HepG2 (cell line): ENCODE measurements at regions not wholly inside any gene's neighbourhood (a gene's known extent, or its start where the extent isn't known, plus 50 kb on each side); places are given as distances from the start of the nearest gene placed in this dataset.

Experiments
- ATAC-seq: fragments of 200-7000 bp; cut with Tn5 transposase; 3 replicates; pipeline ENCODE4 v1.9.1; 2020; ENCODE audit warnings: mild to moderate bottlenecking, moderate library complexity
- BruUV-seq: library from RNA; stranded (reverse); fragments of 400-500 nt; replicated peaks from 2 replicates; lab custom pipeline; 2021; lab: Mats Ljungman, UMichigan
- CTCF ChIA-PET: fragments of 300-600 bp; formaldehyde crosslinking; extraction: SDS; loops from one replicate; lab custom pipeline; 2021; ENCODE audit warnings: low total read pairs, inconsistent platforms, low intra/inter-chr PET ratio; lab: Yijun Ruan, JAX
- POLR2A ChIA-PET: fragments of 350-600 bp; sonication (Branson Sonifier 250); formaldehyde crosslinking; loops from one replicate; lab custom pipeline; 2020; ENCODE audit warnings: antibody characterized with exemption, inconsistent platforms; lab: Yijun Ruan, JAX
- DNase-seq: peaks from one replicate; pipeline ENCODE4 v3.0.0-alpha.2; 2015; ENCODE audit warnings: low spot score
- FAIRE-seq: peaks from 3 replicates; lab custom pipeline; 2011; peaks lifted over from hg19 to GRCh38; lab: Jason Lieb, UNC
- H2AFZ ChIP-seq: one replicate; pipeline ENCODE4 v1.6.1; 2011; ENCODE audit warnings: low read length, inconsistent platforms
- H3K27ac ChIP-seq: fragments of 300-600 bp; 3 replicates; pipeline ENCODE4 v1.8.0; 2011; ENCODE audit warnings: mixed run types, mild to moderate bottlenecking, mixed read lengths, low read length, inconsistent platforms; ENCODE audit not compliant: insufficient read depth; ENCODE audit errors: extremely low read length
- H3K27me3 ChIP-seq, 2 experiments: fragments of 200-600 bp in 1 of 2; 2 replicates in 1 of 2; 3 replicates in 1 of 2; pipeline versions ENCODE4 v1.6.0 to v1.8.0; 2011; ENCODE audit warnings: low read length in 2 of 2, mild to moderate bottlenecking in 2 of 2, moderate library complexity in 2 of 2, inconsistent platforms in 1 of 2; ENCODE audit not compliant: insufficient read depth in 2 of 2, control insufficient read depth in 1 of 2
- H3K36me3 ChIP-seq, 2 experiments: fragments of 200-600 bp in 1 of 2; replicated peaks in 1 of 2; 2 replicates in 1 of 2; 3 replicates in 1 of 2; pipeline versions ENCODE4 v1.5.1 to v1.8.0; 2011; ENCODE audit warnings: low read length in 2 of 2, inconsistent platforms in 1 of 2; ENCODE audit not compliant: insufficient read depth in 2 of 2, control insufficient read depth in 1 of 2
- H3K4me1 ChIP-seq: 2 replicates; pipeline ENCODE4 v1.5.1; 2012; ENCODE audit warnings: low read length, inconsistent platforms; ENCODE audit not compliant: insufficient read depth
- H3K4me2 ChIP-seq: 2 replicates; pipeline ENCODE4 v1.6.0; 2011; ENCODE audit warnings: low read depth, low read length, inconsistent platforms
- H3K4me3 ChIP-seq, 3 experiments: fragments of 200-600 bp in 1 of 3; sonication (generic), shearing (Covaris generic) in 1 of 3; replicated peaks in 1 of 3; 2 replicates each; pipeline ENCODE4 v1.5.1; 2011 to 2016; ENCODE audit warnings: low read length in 3 of 3, inconsistent platforms in 2 of 3, low read depth in 2 of 3, mild to moderate bottlenecking in 2 of 3, control low read depth in 1 of 3, mixed read lengths in 1 of 3; ENCODE audit not compliant: insufficient read depth in 1 of 3
- H3K79me2 ChIP-seq: one replicate; pipeline ENCODE4 v1.6.1; 2011; ENCODE audit warnings: low read length, inconsistent platforms; ENCODE audit not compliant: insufficient read depth
- H3K9ac ChIP-seq: 2 replicates; pipeline ENCODE4 v1.6.0; 2011; ENCODE audit warnings: mild to moderate bottlenecking, low read depth, low read length, inconsistent platforms; ENCODE audit not compliant: insufficient read depth
- H3K9me3 ChIP-seq: 2 replicates; pipeline ENCODE4 v1.5.1; 2012; ENCODE audit warnings: mild to moderate bottlenecking, low read length
- H4K20me1 ChIP-seq: 2 replicates; pipeline ENCODE4 v1.6.0; 2011; ENCODE audit warnings: inconsistent platforms, mild to moderate bottlenecking, low read length, moderate library complexity; ENCODE audit not compliant: insufficient read depth
- ADNP ChIP-seq: sonication (generic); formaldehyde crosslinking; IDR thresholded peaks from 2 replicates; pipeline ENCODE4 v1.4.0; 2020; ENCODE audit warnings: missing genetic modification reagents
- FOXA3 ChIP-seq: IDR thresholded peaks from 2 replicates; pipeline ENCODE4 v1.6.1; 2016; ENCODE audit warnings: missing genetic modification reagents, missing compliant biosample characterization
- FOXP1 ChIP-seq, 2 experiments: fragments of 450-650 bp in 1 of 2; IDR thresholded peaks; 2 replicates each; pipeline ENCODE4 v1.6.1; 2017 to 2018; ENCODE audit warnings: antibody characterized with exemption in 1 of 2
- HINFP ChIP-seq: sonication (generic); formaldehyde crosslinking; IDR thresholded peaks from 2 replicates; pipeline ENCODE4 v1.4.0; 2020; ENCODE audit warnings: low read depth, mild to moderate bottlenecking, missing genetic modification reagents
- IRF1 ChIP-seq: sonication (generic); formaldehyde crosslinking; IDR thresholded peaks from 2 replicates; pipeline ENCODE4 v1.4.0; 2020; ENCODE audit warnings: low read depth, mild to moderate bottlenecking, missing genetic modification reagents
- MBNL3 ChIP-seq: fragments of 250-450 bp; sonication (Bioruptor Pico); conservative IDR thresholded peaks from 2 replicates; pipeline ENCODE4 v1.8.0; 2022; ENCODE audit warnings: mild to moderate bottlenecking, inconsistent platforms
- PHF5A ChIP-seq: IDR thresholded peaks from one replicate; pipeline ENCODE4 v1.6.1; 2018; ENCODE audit warnings: low read depth, missing genetic modification reagents; ENCODE audit not compliant: unreplicated experiment
- RBFOX2 ChIP-seq: fragments of 200-400 bp; formaldehyde crosslinking; IDR thresholded peaks from 2 replicates; pipeline ENCODE4 v1.6.1; 2017; ENCODE audit warnings: low read depth, mild to moderate bottlenecking, low read length
- SALL2 ChIP-seq: sonication (generic); formaldehyde crosslinking; IDR thresholded peaks from 2 replicates; pipeline ENCODE4 v1.8.1; 2023; ENCODE audit warnings: mild to moderate bottlenecking, missing genetic modification reagents, inconsistent platforms
- TCF12 ChIP-seq, 2 experiments: fragments of 450-650 bp in 1 of 2; sonication (generic) in 1 of 2; formaldehyde crosslinking in 1 of 2; IDR thresholded peaks; 2 replicates each; pipeline versions ENCODE4 v1.6.1 to v1.8.0; 2017 to 2022; ENCODE audit warnings: antibody characterized with exemption in 1 of 2, mild to moderate bottlenecking in 1 of 2, missing genetic modification reagents in 1 of 2, moderate library complexity in 1 of 2
- ZNF607 ChIP-seq: sonication (generic); formaldehyde crosslinking; IDR thresholded peaks from 2 replicates; pipeline ENCODE4 v1.5.1; 2020; ENCODE audit warnings: missing genetic modification reagents, mild to moderate bottlenecking, borderline replicate concordance
- ZNF619 ChIP-seq: sonication (generic); formaldehyde crosslinking; IDR thresholded peaks from 2 replicates; pipeline ENCODE4 v1.4.0; 2020; ENCODE audit warnings: mild to moderate bottlenecking, missing genetic modification reagents
- WGBS: methylation state at CpG from one replicate; pipeline ENCODE4 v1.1.6; 2017; ENCODE audit warnings: low lambda C conversion rate; 5-methylcytosine and 5-hydroxymethylcytosine counted together
- in situ Hi-C: cut with HindIII; loops from 2 replicates; pipeline ENCODE4 v1.10.0; 2017; ENCODE audit warnings: low pct_unique_long_range_greater_than_20kb; ENCODE audit not compliant: extremely low pct_ligation_motif_present
- intact Hi-C: fragments of 100-400 bp; cut with micrococcal nuclease; formaldehyde crosslinking; loops from one replicate; pipeline ENCODE4 v1.10.0; 2022; ENCODE audit not compliant: unreplicated experiment
- TF ChIP-seq, protein P1 (sequence below): sonication (generic); formaldehyde crosslinking; IDR thresholded peaks from 2 replicates; pipeline ENCODE4 v1.9.0; 2022; ENCODE audit warnings: low read depth, missing genetic modification reagents
- TF ChIP-seq, protein P2 (sequence below): sonication (generic); formaldehyde crosslinking; IDR thresholded peaks from 2 replicates; pipeline ENCODE4 v1.4.0; 2020; ENCODE audit warnings: mild to moderate bottlenecking, low read depth, missing genetic modification reagents

- TF ChIP-seq ADNP (CRISPR knock-in tag) (no peak), MBNL3 (CRISPR knock-in tag) (no peak), ZNF607 (CRISPR knock-in tag) (no peak), HINFP (CRISPR knock-in tag) (no peak), PHF5A (no peak), IRF1 (CRISPR knock-in tag) (no peak), ZNF619 (CRISPR knock-in tag) (no peak), FOXA3 (CRISPR knock-in tag) (no peak), TCF12 (IDR thresholded peaks at IDR 0.05) (no peak), TCF12 (CRISPR knock-in tag; IDR thresholded peaks at IDR 0.05) (no peak), FOXP1 (IDR thresholded peaks at IDR 0.05) (no peak), FOXP1 (CRISPR knock-in tag; IDR thresholded peaks at IDR 0.05) (no peak), RBFOX2 (no peak), SALL2 (no peak)
- TF ChIP-seq, protein P1, sequence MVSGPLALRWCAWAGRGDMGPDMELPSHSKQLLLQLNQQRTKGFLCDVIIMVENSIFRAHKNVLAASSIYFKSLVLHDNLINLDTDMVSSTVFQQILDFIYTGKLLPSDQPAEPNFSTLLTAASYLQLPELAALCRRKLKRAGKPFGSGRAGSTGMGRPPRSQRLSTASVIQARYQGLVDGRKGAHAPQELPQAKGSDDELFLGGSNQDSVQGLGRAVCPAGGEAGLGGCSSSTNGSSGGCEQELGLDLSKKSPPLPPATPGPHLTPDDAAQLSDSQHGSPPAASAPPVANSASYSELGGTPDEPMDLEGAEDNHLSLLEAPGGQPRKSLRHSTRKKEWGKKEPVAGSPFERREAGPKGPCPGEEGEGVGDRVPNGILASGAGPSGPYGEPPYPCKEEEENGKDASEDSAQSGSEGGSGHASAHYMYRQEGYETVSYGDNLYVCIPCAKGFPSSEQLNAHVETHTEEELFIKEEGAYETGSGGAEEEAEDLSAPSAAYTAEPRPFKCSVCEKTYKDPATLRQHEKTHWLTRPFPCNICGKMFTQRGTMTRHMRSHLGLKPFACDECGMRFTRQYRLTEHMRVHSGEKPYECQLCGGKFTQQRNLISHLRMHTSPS, result no peak
- TF ChIP-seq, protein P2, sequence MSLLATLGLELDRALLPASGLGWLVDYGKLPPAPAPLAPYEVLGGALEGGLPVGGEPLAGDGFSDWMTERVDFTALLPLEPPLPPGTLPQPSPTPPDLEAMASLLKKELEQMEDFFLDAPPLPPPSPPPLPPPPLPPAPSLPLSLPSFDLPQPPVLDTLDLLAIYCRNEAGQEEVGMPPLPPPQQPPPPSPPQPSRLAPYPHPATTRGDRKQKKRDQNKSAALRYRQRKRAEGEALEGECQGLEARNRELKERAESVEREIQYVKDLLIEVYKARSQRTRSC (CRISPR knock-in tag), result no peak
- H4K20me1 ChIP-seq, result no peaks in the 10 kb centered on the region
- CTCF ChIA-PET, result no interaction called here
- no peaks in the 10 kb centered on the region for H3K4me1 ChIP-seq
- DNase-seq, result no peak
- H3K36me3 ChIP-seq, result no peaks in the 10 kb centered on the region
- H3K27me3 ChIP-seq, result no peaks in the 10 kb centered on the region
- POLR2A ChIA-PET, result no interaction called here
- intact Hi-C loops, result no loop called here
- H3K4me3 ChIP-seq, result no peak overlapping the region
- no peak overlapping the region for H2AFZ ChIP-seq
- no TSS peak for BruUV-seq
- H3K4me2 ChIP-seq, result no peak overlapping the region
- no peak overlapping the region for H3K27ac ChIP-seq
- no peaks in the 10 kb centered on the region for H3K79me2 ChIP-seq
- no peak overlapping the region for H3K9ac ChIP-seq
- ATAC-seq, result no peak
- in situ Hi-C loops, result no loop called here
- no peak for FAIRE-seq
- WGBS, result 0% methylated on average over 1 of the region's 1 CpG
- no peaks in the 10 kb centered on the region for H3K9me3 ChIP-seq
Observed at GRCh38 chr4:106718548-106718947, 317.6 kb downstream of the DKK2 start.
